Activated CD8-positive, alpha-beta memory T cell treated with anti-CD3 and anti-CD28 coated beads for 1 hour (primary cell): ENCODE measurements at regions not wholly inside any gene's neighbourhood (a gene's known extent, or its start where the extent isn't known, plus 50 kb on each side); places are given as distances from the start of the nearest gene placed in this dataset.

Experiments
- DNase-seq, 2 donors: peaks; one replicate each; pipeline ENCODE4 v3.0.0-alpha.2; 2020; ENCODE audit warnings: low read depth in 1 of 2; ENCODE audit errors: extremely low read depth in 1 of 2

GRCh38 chr9:118832371-118832770 lies 536.9 kb downstream of the BRINP1 start:
- no peak for DNase-seq

GRCh38 chr9:118836891-118837290 lies 532.3 kb downstream of the BRINP1 start:
- DNase-seq = no peak

- no peak for DNase-seq
Measured at GRCh38 chr9:118871531-118871930, 497.7 kb downstream of the BRINP1 start.

GRCh38 chr9:118882684-118883083 lies 486.6 kb downstream of the BRINP1 start:
- no peak for DNase-seq

- no peak for DNase-seq
Measured at GRCh38 chr9:118883411-118883810, 485.8 kb downstream of the BRINP1 start.

GRCh38 chr9:118891213-118891612 lies 478.0 kb downstream of the BRINP1 start:
- DNase-seq = no peak

GRCh38 chr9:118896324-118897000 lies 472.8 kb downstream of the BRINP1 start:
- no peak for DNase-seq

GRCh38 chr9:118918180-118918579 lies 451.1 kb downstream of the BRINP1 start:
- no peak for DNase-seq

GRCh38 chr9:118928722-118929121 lies 440.5 kb downstream of the BRINP1 start:
- DNase-seq = no peak

GRCh38 chr9:118929287-118929686 lies 439.9 kb downstream of the BRINP1 start:
- DNase-seq = no peak

GRCh38 chr9:118931941-118932340 lies 437.3 kb downstream of the BRINP1 start:
- DNase-seq = no peak

GRCh38 chr9:118938581-118938980 lies 430.7 kb downstream of the BRINP1 start:
- no peak for DNase-seq

- DNase-seq = no peak
Measured at GRCh38 chr9:118940473-118940872, 428.8 kb downstream of the BRINP1 start.

GRCh38 chr9:118946669-118947068 lies 422.6 kb downstream of the BRINP1 start:
- no peak for DNase-seq

- no peak for DNase-seq
Measured at GRCh38 chr9:118954857-118955256, 414.4 kb downstream of the BRINP1 start.

GRCh38 chr9:118957585-118957984 lies 411.6 kb downstream of the BRINP1 start:
- DNase-seq = no peak

GRCh38 chr9:118959366-118959765 lies 409.9 kb downstream of the BRINP1 start:
- no peak for DNase-seq

- DNase-seq = no peak
Measured at GRCh38 chr9:118961857-118962256, 407.4 kb downstream of the BRINP1 start.

GRCh38 chr9:118962426-118962825 lies 406.8 kb downstream of the BRINP1 start:
- DNase-seq = no peak

GRCh38 chr9:118963674-118964073 lies 405.6 kb downstream of the BRINP1 start:
- DNase-seq = no peak

- DNase-seq = no peak
Measured at GRCh38 chr9:118967901-118968300, 401.3 kb downstream of the BRINP1 start.

- DNase-seq = no peak
Measured at GRCh38 chr9:118975736-118976135, 393.5 kb downstream of the BRINP1 start.

- DNase-seq = no peak
Measured at GRCh38 chr9:118976160-118976559, 393.1 kb downstream of the BRINP1 start.
